Activated CD4-positive, alpha-beta T cell treated with anti-CD3 and anti-CD28 coated beads for 1 hour (primary cell): ENCODE measurements at regions not wholly inside any gene's neighbourhood (a gene's known extent, or its start where the extent isn't known, plus 50 kb on each side); places are given as distances from the start of the nearest gene placed in this dataset.
"Not testable (repeated sequence)": the region's sequence is repeated elsewhere in the genome, so short reads cannot be mapped to it uniquely, and the experiment has no call there.

Source experiments
- DNase-seq: peaks from one replicate; pipeline ENCODE4 v3.0.0-alpha.2; 2020

DNA sequence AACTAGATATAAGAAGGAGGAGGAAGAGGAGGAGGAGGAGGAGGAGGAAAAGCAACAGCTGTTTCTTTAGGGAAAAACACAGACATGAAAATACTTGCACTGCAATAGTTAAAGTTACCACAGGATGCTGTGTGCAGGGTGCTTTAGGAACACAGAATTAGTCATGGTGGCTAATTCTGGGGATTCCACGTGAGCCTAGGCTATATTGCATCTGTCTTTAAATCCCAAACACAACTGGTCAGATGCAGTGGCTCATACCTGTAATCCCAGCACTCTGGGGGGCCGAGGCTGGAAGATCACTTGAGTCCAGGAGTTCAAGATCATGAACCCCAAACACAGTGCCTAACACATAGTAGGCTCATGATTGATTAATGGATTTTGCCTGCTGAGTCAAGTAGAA is 155.3 kb upstream of the C16orf82 start:
- DNase-seq = no peak

DNA sequence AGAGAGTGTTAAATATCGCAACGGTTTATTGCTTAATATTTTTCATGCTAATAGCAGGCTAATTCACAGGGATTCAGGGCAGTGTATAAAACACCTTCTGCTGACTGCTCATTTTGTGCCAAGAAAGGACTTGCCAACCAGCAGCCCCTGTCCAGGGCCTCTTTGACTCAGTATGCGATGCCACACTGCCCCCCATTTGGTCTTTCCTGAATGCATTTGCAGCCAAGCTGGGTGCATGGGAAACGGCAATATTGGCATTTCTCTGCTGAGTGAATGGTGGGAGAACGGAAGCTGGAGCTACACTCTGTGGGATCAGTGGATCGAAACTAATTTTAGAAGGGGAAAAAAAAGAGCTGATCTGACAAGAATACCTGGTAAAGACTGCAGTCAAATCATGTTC is 152.9 kb upstream of the C16orf82 start:
- no peak for DNase-seq

DNA sequence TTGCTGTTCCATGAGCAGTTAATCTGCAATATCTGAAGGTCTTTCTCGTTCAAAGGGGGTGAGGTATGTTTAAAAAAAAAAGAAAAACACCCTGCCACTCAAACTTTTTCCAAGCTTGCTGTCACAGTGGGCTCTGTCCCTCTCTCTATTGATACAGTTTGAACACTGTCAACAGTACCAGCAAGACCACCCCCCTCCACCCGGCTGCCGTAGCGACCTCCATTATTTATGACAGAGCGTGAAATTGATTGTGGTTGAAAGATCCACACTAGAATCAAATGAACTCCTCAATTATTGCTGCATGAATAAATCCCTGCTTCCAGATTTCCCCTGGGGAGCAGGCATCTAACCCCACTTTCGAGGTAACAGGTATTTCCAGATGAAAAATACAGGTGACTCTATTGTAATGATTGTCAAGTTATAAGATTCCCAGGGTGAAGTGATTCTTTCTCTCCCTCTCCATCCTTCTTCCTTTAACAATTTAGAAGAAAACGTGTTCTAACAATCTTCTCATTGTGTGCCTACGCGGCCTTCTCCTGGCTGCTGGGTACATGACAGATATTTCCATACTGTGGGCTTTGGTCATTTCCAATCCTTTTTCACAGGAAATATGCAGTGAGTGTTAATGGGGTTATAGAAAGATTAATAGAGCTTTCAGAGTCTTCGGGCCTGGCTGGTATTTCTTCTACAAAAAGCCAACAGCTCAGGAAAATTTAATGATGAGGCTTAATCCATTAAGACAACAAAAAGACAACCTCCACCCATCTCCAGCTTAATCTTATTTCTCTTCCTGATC is 135.7 kb upstream of the C16orf82 start:
- no peak for DNase-seq

DNA sequence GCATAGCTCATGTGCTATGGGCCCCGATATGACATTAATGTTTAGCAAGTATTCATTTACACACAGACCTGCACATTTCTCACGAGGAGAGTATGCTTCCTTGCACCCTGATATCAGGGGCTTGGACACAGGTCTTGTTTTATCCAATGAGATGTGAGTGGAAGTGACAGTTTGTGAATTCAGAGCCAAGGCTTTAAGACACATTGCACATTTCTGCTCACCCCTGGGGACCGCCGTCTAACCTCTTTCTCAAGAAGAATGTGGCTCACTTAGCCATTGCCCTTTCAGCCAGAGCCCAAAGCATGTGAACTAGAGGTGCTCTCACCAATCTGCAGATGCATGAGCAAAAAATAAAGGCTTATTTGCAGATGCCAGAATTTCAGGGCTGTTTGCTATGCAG is 116.1 kb upstream of the C16orf82 start:
- no peak for DNase-seq

DNA sequence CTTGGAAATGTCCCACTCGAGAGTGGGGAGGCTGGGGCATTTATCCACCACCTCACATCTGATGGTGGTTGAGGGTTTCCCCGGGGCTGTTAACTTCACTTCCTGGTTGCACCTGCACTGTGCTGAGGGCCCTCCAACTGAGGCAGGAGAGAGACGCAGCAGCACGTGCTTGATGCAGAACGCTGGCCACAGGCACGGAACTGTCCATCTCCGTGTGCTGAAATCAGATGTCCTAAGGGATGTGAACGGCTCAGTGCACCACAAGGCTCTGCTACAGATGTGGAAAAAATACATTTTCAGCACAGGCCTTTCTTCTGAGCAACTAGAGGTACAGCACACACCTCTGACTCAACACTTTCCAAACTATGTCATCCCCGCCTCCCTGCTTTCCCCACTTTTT is 114.8 kb upstream of the C16orf82 start:
- no peak for DNase-seq

DNA sequence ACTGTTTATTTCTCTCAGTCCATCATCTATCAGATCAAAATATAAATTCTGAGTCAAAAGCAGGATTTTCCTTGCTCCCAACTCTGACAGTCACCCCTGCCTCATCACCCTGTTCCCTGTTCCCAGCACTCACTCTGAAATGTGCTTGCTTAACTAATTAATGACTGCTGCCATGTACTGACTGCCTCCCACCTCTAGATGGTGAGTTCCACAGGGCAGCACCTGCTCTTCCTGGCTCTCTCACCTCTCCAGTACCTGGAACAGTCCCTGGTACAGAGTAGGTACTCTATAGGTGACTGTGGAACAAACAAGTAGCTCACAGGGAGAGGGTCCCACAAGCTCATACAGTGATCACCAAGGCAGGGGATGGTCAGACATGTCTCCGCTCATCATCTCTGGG is 114.3 kb upstream of the C16orf82 start:
- no peak for DNase-seq

DNA sequence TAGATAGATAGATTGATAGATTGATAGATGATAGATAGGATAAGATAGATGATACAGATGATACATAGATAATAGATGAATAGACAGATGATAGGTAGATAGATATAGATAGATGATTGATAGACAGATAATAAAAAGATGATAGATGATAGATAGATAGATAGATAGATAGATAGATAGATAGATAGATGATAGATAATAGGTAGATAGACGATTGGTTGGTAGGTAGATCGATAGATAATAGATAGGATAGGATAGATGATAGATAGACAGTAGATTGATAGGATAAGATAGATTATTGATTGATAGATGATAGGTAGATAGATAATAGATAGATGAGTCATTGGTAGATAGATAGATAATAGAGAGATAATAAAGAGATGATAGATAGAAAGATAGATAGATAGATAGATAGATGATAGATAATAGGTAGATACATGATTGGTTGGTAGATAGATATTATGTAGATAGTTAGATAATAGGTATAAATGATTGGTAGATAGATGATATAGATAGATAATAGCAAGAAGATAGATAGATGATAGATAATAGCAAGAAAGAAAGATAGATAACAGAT is 109.4 kb upstream of the C16orf82 start:
- no peak for DNase-seq

DNA sequence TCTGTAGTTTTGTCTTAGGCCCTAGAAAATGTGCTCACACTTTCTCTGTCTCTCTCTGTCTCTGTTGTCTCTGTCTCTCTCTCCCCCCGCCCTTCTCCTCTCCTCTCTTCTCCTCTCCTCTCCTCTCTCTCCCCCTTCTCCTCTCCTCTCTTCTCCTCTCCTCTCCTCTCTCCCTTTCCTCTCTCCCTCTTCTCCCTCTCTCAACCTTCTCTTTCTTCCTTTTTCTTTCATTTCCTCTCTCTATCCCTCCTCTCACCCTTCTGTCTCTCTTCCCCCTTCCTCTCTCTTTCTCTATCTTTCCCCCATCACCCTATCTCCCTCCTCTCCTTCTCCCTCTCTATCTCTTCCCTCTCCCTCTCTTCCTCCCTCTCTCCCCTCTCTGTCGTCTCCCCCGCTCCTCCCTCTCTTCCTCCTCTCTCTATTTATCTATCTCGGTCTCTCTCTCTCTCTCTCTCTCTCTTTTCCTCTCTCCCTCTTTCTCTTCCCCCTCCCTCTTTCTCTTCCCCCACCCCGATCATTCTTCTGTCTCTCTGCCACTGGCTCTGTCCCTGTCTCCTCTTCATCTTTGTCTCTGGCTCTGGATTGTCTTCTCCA is 107.2 kb upstream of the C16orf82 start:
- DNase-seq = no peak

DNA sequence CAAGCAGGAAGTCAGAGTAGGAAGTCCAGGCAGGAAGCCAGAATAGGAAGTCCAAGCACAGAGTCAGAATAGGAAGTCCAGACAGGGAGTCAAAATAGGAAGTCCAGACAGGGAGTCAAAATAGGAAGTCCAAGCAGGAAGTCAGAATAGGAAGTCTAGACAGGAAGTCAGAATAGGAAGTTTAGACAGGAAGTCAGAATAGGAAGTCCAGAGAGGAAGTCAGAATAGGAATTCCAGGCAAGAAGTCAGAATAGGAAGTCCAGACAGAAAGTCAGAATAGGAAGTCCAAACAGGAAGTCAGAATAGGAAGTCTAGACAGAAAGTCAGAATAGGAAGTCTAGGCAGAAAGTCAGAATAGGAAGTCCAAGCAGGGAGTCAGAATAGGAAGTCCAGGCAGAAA is 105.3 kb upstream of the C16orf82 start:
- no peak for DNase-seq

DNA sequence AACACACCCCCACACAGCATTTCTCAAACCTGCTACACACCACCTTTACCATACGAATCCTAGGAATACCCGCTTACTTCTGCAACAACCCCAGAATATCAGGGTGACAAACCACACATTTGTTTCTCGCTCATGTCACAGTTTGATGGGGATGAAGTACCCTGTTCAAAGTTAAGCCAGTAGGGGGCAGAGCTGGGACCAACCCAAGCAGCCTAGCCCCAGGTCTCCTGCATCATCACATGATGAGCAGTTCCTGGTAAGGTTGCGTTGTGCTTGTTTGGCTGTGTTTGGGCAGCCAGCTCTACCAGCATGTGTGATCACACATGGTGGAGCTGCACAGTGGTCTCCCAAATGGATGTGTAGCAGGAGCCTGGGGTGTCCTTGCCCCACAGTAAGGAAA is 103.6 kb upstream of the C16orf82 start:
- no peak for DNase-seq

DNA sequence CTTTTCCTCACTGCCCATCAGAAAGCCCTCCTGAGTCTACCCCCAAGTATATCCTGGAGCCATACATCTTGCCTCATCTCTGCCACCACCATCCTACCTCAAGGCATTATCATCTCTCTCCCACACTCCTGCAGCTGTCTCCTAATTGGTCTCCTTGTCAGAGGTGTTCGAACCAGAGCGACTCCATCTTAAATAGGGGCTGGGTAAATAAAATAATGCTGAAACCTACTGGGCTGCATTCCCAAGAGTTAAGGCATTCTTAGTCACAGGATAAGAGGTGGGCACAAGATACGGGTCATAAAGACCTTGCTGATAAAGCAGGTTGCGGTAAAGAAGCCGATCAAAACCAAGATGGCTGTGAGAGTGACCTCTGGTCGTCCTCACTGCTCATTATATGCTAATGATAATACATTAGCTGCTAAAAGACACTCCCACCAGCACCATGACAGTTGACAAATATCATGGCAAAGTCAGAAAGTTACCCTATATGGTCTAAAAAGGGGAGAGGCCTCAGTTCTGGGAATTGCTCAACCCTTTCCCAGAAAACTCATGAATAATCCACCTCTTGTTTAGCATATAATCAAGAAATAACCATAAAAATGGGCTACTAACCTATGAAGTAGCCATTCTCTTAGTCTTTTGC is 97.0 kb upstream of the C16orf82 start:
- DNase-seq = no peak

DNA sequence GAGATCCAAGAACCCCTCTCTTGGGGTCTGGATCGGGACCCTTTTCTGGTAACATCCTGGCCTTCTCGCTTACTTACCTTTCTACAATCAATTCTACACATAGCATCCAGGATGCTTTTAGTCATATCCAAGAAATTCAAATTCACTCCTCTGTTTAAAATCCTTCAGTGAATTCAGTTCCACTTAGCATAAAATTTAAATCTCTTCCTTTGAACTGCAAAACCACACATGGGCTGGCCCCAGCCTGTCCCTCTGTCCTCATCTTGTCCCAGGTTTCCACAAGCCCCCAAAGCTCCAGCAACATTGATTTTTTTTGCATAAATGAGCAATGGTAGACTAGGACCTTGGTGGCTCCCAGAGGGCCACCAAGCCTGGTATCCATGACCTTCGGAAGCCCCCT is 96.4 kb upstream of the C16orf82 start:
- no peak for DNase-seq

DNA sequence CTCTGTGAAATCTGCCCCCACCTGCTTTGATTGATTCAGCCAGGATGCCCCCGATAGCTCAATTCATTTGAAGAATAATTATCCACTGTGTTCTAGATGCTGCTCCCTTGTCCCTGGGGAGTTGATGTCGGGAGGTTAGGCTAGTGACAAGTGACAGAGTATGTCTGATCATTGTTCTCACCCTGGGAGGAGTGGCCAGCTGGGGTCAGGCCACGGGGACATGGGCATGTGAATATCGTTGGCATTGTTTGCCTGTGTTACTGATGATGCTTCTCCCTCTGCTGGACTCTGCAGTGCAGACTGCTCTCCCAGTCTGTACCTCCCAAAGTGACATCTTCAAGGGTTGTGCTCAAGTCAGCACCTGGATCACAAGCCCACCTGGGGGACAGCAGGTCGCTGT is 89.9 kb upstream of the C16orf82 start:
- no peak for DNase-seq

DNA sequence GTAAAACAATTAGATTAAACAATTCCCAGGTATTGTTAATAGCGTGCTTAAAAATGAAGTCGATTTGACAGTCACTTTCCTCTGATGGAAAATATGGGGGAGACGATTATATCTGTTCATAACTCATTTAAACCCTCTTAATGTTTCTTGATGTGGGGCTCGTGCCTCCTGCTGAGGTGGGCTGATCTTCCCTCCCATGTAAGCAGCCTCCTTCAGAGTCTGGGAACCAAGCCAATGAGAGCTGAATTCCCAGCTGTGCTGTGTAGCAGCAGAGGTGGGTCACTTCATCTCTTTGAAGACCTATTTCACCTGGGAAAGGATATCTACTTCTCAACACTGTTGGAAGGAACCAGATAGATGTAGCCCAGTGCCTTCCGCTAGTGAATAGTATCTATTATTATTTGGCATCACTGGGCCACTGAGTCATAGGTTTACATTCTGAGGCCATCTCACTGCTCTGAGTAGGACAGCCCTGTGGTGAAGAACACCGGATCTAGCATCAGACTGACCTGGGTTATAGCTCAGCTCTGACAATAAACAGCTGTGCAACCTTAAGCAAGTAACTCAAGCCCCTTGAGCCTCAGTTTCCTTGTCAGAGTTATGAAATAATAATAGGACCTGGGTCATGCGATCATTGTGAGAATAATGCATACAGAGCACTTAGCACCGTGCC is 85.3 kb upstream of the C16orf82 start:
- no peak for DNase-seq

DNA sequence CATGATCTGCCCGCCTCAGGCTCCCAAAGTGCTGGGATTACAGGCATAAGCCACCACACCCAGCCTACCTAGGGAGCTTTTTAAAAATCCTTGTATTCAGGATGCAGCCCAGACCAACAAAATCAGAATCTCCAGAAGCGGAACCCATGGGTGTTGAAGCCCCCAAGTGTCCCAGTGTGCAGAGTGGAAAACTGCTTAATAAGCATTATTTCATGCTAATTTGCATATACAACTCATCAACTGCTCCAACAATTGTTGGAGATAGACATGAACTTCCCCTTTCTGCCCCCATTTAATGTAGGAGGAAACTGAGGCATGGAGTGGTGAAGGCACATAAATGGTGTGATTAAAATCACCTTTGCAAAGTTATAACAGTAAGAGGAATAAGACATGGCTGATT is 84.3 kb upstream of the C16orf82 start:
- no peak for DNase-seq

DNA sequence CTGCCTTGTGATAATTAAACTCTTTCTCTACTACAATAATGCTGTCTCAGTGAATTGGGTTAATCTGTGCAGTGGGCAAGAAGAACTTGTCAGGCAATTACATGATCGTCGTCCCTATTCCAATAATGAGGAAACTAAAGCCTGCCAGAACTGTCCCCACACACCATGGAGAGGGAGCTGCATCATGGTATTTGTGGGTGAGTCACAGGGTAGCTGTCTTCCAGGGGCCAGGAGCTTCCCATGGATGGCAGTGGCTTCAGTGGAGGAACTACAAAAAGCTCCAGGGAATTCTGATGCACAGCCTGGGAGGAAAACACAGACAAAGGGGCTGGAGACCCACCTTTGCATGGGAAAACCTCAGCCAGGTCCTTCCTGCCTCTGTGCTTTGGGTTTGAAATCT is 83.3 kb upstream of the C16orf82 start:
- DNase-seq = no peak

DNA sequence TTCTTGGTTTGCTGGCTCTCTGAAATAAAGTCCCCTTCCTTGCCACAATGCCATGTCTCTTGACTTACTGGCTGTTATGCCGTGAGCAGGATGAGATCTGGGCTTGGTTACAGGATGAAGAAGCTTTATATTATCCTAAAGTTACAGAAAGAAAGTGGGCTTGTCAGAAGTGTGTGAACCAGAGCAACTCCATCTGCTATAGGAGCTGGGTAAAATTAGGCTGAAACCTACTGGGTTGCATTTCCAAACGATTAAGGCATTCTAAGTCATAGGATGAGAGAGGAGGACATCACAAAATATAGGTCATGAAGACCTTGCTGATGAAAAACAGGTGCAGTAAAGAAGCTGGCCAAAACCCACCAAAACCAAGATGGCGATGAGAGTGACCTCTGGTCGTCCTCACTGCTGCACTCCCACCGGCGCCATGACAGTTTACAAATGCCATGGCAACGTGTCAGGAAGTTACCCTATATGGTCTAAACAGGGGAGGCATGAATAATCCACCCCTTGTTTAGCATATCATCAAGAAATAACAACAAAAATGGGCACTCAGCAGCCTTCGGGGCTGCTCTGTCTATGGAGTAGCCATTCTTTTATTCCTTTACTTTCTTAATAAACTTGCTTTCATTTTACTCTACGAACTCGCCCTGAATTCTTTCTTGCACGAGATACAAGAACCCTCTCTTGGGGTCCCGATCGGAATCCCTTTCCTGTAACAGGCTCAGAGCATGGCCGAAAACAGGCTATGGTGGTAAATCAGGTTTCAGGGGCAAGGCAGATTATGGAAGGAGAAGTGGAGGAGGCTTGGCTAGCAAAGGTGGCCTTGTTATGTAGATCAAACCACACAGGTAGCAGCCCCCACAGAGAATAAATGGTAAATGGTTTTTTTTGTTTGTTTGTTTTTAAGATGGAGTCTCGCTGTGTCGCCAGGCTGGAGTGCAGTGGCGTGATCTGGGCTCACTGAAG is 81.3 kb upstream of the C16orf82 start:
- no peak for DNase-seq

DNA sequence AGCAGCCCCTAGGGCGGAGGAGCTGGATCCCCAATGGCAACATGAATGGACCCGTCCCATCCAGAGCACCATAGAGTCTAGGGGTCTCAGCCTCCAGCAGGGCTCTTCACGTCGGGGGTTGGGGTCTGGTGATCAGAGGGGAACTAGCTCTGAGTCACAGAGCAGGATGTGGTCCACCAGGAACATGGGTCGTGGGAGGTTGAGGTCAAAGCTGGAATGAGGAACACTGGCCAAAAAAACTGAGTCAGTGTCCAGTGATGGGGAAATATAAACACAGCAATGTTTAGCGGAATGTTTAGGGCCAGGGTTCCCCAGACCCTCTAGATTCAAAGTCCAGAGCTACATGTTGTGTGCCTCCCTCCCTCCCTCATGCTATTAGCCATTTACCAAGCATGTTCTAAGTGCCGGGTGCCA is 79.1 kb upstream of the C16orf82 start:
- no peak for DNase-seq

DNA sequence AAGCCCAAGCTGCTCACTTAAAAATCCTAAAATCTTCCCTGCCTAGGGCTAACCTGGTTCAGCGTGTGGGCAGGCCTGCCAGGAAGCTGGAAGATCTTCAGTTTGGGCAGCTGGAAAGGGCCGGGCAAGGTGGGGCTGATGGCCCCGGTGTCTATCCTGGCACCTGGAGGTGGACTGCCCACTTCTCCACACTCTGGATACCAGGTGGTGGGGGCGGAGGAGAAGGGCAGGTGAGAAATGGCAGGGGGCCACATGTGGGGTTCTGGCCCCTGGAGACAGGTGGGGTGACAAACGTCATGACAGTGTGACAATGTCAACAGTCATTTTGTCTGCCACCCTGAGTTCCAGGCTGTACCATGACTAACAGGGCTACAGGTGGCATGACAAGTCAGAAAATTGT is 78.5 kb upstream of the C16orf82 start:
- no peak for DNase-seq

DNA sequence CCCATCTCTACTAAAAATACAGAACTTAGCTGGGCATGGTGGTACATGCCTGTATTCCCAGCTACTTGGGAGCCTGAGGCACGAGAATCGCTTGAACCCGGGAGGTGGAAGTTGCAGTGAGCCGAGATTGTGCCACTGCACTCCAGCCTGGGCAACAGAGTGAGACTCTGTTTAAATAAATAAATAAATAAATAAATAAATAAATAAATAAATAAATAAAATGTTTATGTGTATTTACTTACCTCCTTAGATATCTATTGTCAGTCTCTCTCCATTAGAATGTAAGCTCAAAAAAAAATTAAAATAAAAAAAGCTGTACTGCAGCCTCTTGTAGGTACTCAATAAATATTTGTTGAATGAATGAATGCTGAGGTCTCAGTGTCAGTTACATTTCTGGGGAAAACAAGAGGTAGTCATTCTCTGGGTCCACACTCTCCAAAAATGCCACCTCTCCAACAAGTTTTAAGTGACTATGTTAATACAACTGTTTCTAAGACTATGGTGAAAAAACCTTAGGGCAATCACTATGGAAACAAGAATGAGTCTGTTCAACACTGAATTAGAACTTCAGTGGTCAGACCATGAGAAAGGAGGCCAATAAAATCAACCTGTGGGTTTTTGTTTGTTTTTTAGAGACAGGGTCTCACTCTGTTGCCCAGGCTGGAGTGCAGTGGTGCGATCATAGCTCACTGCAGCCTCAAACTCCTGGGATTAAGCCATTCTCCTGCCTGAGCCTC is 76.2 kb upstream of the C16orf82 start:
- not testable (repeated sequence) for DNase-seq

DNA sequence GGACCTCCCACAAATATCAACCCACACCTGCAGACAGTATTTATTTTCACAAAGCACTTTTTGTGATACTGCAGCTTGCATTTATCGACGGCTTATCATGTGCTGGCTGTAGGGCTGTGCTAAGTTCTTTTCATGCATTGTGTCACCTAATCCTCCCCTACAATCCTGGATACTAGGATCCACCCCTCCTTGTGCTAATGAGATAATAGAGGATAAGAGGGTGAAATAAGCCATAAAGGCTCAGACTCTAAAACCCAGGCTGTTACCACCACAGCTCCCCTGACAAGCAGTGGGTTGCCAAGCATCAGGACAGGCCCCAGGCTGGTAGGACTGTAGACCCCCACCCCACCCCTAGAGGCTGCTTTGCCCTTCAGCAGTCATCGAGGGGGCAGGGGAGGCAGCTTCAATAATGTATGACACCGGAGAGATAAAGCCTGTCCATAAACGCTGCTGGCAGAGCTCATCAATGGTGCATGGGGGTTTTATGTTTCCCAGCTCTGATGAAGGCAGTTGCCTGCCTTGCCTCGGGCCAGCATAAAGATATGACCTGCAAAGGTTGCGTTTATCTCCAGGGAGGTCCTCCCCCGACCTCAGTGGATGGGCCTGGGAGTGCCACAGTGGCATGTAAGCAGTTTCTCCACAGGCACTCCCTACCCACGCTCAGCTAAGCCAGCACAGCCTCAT is 73.9 kb upstream of the C16orf82 start:
- no peak for DNase-seq
